ENCODE measurements at regions not wholly inside any gene's neighbourhood (a gene's known extent, or its start where the extent isn't known, plus 50 kb on each side); places are given as distances from the start of the nearest gene placed in this dataset.

- peaks cover 5% of the 10 kb centered on the region; the same call in 1 of the 2 replicates for H3K9me3 Mint-ChIP-seq
- TF ChIP-seq FOXK1 (CRISPR knock-in tag; IDR thresholded peaks at IDR 0.05) (no peak), ZMAT4 (CRISPR knock-in tag; IDR thresholded peaks at IDR 0.05) (no peak), ZSCAN18 (CRISPR knock-in tag; IDR thresholded peaks at IDR 0.05) (no peak), ZBTB43 (CRISPR knock-in tag; IDR thresholded peaks at IDR 0.05) (no peak), HMGXB4 (CRISPR knock-in tag; IDR thresholded peaks at IDR 0.05) (no peak), RELA (CRISPR knock-in tag; IDR thresholded peaks at IDR 0.05; ENCODE audit: borderline replicate concordance) (no peak)
- DNase-seq (ENCODE audit: low spot score), result no peak
- no peak overlapping the region for H3K4me3 Mint-ChIP-seq
- H3K27ac Mint-ChIP-seq, result no peak overlapping the region
- ChIA-PET POLR2A (no interaction called here), CTCF (no interaction called here)
- H3K27me3 Mint-ChIP-seq (ENCODE audit: low read depth), result no peaks in the 10 kb centered on the region; the same call in 1 of the 2 replicates
- ATAC-seq, result no peak
- H3K36me3 Mint-ChIP-seq, result no peaks in the 10 kb centered on the region
- H3K4me1 Mint-ChIP-seq, result no peaks in the 10 kb centered on the region
Observed at GRCh38 chr7:45359250-45359649, 201.7 kb downstream of the RAMP3 start.

- Mint-ChIP-seq H3K4me3 (no peak overlapping the region), H3K4me1 (no peaks in the 10 kb centered on the region), H3K9me3 (peaks cover 5% of the 10 kb centered on the region; the same call in 1 of the 2 replicates), H3K36me3 (no peaks in the 10 kb centered on the region), H3K27ac (no peak overlapping the region), H3K27me3 (ENCODE audit: low read depth) (no peaks in the 10 kb centered on the region; the same call in 1 of the 2 replicates)
- ATAC-seq (no peak), DNase-seq (ENCODE audit: low spot score) (no peak)
- CTCF ChIA-PET, result no interaction called here
- TF ChIP-seq CREM (CRISPR knock-in tag; IDR thresholded peaks at IDR 0.05) (no peak), PRRX2 (CRISPR knock-in tag; IDR thresholded peaks at IDR 0.05) (no peak), FOXP4 (CRISPR knock-in tag; IDR thresholded peaks at IDR 0.05) (no peak), ZMAT4 (CRISPR knock-in tag; IDR thresholded peaks at IDR 0.05) (no peak), ZBTB21 (CRISPR knock-in tag; IDR thresholded peaks at IDR 0.05; ENCODE audit: borderline replicate concordance) (no peak), NFATC4 (CRISPR knock-in tag; IDR thresholded peaks at IDR 0.05) (no peak)
- POLR2A ChIA-PET, result no interaction called here
Observed at GRCh38 chr7:45359776-45360175, 202.2 kb downstream of the RAMP3 start.

GRCh38 chr7:45363669-45364068 is 206.1 kb downstream of the RAMP3 start:
- H3K9me3 Mint-ChIP-seq, result peaks cover 6% of the 10 kb centered on the region; the same call in 1 of the 2 replicates
- H3K27ac Mint-ChIP-seq, result no peak overlapping the region
- CTCF ChIA-PET, result no interaction called here
- TF ChIP-seq ETV6 (CRISPR knock-in tag; IDR thresholded peaks at IDR 0.05) (no peak), NFE2L1 (CRISPR knock-in tag; IDR thresholded peaks at IDR 0.05) (no peak), ZNF317 (CRISPR knock-in tag; IDR thresholded peaks at IDR 0.05; ENCODE audit: borderline replicate concordance, low read depth) (no peak), ZNF121 (CRISPR knock-in tag; IDR thresholded peaks at IDR 0.05) (no peak)
- DNase-seq (ENCODE audit: low spot score), result no peak
- no peaks in the 10 kb centered on the region; the same call in 1 of the 2 replicates for H3K27me3 Mint-ChIP-seq (ENCODE audit: low read depth)
- no peak for ATAC-seq
- no peaks in the 10 kb centered on the region for H3K4me1 Mint-ChIP-seq
- POLR2A ChIA-PET, result no interaction called here
- H3K4me3 Mint-ChIP-seq, result no peak overlapping the region
- no peaks in the 10 kb centered on the region for H3K36me3 Mint-ChIP-seq

All from WTC11 (cell line).